ENCODE measurements at regions not wholly inside any gene's neighbourhood (a gene's known extent, or its start where the extent isn't known, plus 50 kb on each side); places are given as distances from the start of the nearest gene placed in this dataset.

GRCh38 chr6:163926642-163927041, 512.1 kb downstream of the QKI start:
- Histone ChIP-seq H3K4me1 (ENCODE audit: insufficient read depth, low read length) (no peaks in the 10 kb centered on the region), H3K4me3 (ENCODE audit: low read length) (no peak overlapping the region), H3K27me3 (ENCODE audit: control insufficient read depth in 1 of 2, insufficient read depth in 2 of 2, low read length in 2 of 2) (no peaks in the 10 kb centered on the region), H3K27ac (ENCODE audit: low read depth in 1 of 2, low read length in 2 of 2) (no peak overlapping the region), H3K9me3 (ENCODE audit: control insufficient read depth in 1 of 2, insufficient read depth in 1 of 2, low read length in 2 of 2) (peaks cover 0 to 5% of the 10 kb centered on the region in 2 experiments), H3K36me3 (ENCODE audit: insufficient read depth, low read length) (no peaks in the 10 kb centered on the region)
- no peak for TF ChIP-seq CTCF (IDR thresholded peaks at IDR 0.05)
- Mint-ChIP-seq H3K36me3 (ENCODE audit: low read depth) (no peaks in the 10 kb centered on the region), H3K9me3 (peaks cover 5% of the 10 kb centered on the region), H3K27ac (no peak overlapping the region), H3K4me3 (no peak overlapping the region), H3K4me1 (ENCODE audit: low read depth) (no peaks in the 10 kb centered on the region), H3K27me3 (no peaks in the 10 kb centered on the region)
- ChIA-PET POLR2A (no interaction called here), CTCF (no interaction called here)
- intact Hi-C loops (cut with DNase I, micrococcal nuclease), result no loop called here
- ATAC-seq (ENCODE audit: poor library complexity), result no peak
- no peak for DNase-seq

- H3K4me1 Mint-ChIP-seq (ENCODE audit: low read depth), result no peaks in the 10 kb centered on the region
- no peak for TF ChIP-seq CTCF (IDR thresholded peaks at IDR 0.05)
- H3K27me3 Mint-ChIP-seq, result no peaks in the 10 kb centered on the region
- no peak overlapping the region for H3K27ac Mint-ChIP-seq
- no peak for DNase-seq
- H3K4me1 ChIP-seq (ENCODE audit: insufficient read depth, low read length), result no peaks in the 10 kb centered on the region
- no peak for ATAC-seq (ENCODE audit: poor library complexity)
- CTCF ChIA-PET, result no interaction called here
- H3K36me3 Mint-ChIP-seq (ENCODE audit: low read depth), result no peaks in the 10 kb centered on the region
- no peak overlapping the region for H3K27ac ChIP-seq (ENCODE audit: low read depth in 1 of 2, low read length in 2 of 2)
- H3K27me3 ChIP-seq (ENCODE audit: control insufficient read depth in 1 of 2, insufficient read depth in 2 of 2, low read length in 2 of 2), result no peaks in the 10 kb centered on the region
- POLR2A ChIA-PET, result no interaction called here
- no peak overlapping the region for H3K4me3 Mint-ChIP-seq
- no peaks in the 10 kb centered on the region for H3K36me3 ChIP-seq (ENCODE audit: insufficient read depth, low read length)
- peaks cover 0 to 5% of the 10 kb centered on the region in 2 experiments for H3K9me3 ChIP-seq (ENCODE audit: control insufficient read depth in 1 of 2, insufficient read depth in 1 of 2, low read length in 2 of 2)
- intact Hi-C loops (cut with DNase I, micrococcal nuclease), result no loop called here
- peaks cover 5% of the 10 kb centered on the region for H3K9me3 Mint-ChIP-seq
- no peak overlapping the region for H3K4me3 ChIP-seq (ENCODE audit: low read length)
Observed at GRCh38 chr6:163925839-163926238, 511.3 kb downstream of the QKI start.

GRCh38 chr6:163923658-163924411, 509.3 kb downstream of the QKI start:
- intact Hi-C loops (cut with DNase I, micrococcal nuclease), result no loop called here
- peaks cover 5% of the 10 kb centered on the region for H3K9me3 Mint-ChIP-seq
- H3K36me3 Mint-ChIP-seq (ENCODE audit: low read depth), result no peaks in the 10 kb centered on the region
- DNase-seq, result no peak
- no peak for ATAC-seq (ENCODE audit: poor library complexity)
- Histone ChIP-seq H3K9me3 (ENCODE audit: control insufficient read depth in 1 of 2, insufficient read depth in 1 of 2, low read length in 2 of 2) (peaks cover 0 to 5% of the 10 kb centered on the region in 2 experiments), H3K36me3 (ENCODE audit: insufficient read depth, low read length) (no peaks in the 10 kb centered on the region), H3K4me3 (ENCODE audit: low read length) (no peak overlapping the region), H3K27ac (ENCODE audit: low read depth in 1 of 2, low read length in 2 of 2) (no peak overlapping the region), H3K4me1 (ENCODE audit: insufficient read depth, low read length) (no peaks in the 10 kb centered on the region), H3K27me3 (ENCODE audit: control insufficient read depth in 1 of 2, insufficient read depth in 2 of 2, low read length in 2 of 2) (no peaks in the 10 kb centered on the region)
- TF ChIP-seq CTCF (IDR thresholded peaks at IDR 0.05), result no peak
- H3K27ac Mint-ChIP-seq, result no peak overlapping the region
- ChIA-PET CTCF (no interaction called here), POLR2A (no interaction called here)
- H3K27me3 Mint-ChIP-seq, result no peaks in the 10 kb centered on the region
- no peak overlapping the region for H3K4me3 Mint-ChIP-seq
- H3K4me1 Mint-ChIP-seq (ENCODE audit: low read depth), result no peaks in the 10 kb centered on the region

Data from CD4-positive, alpha-beta T cell (primary cell).